SU-DHL-6 (cell line): ENCODE measurements at regions not wholly inside any gene's neighbourhood (a gene's known extent, or its start where the extent isn't known, plus 50 kb on each side); places are given as distances from the start of the nearest gene placed in this dataset.

Experiments
- CTCF ChIP-seq: fragments of 200-600 bp; sonication (generic); IDR thresholded peaks from one replicate; pipeline ENCODE4 v1.5.1; 2017; ENCODE audit warnings: antibody characterized with exemption, mild to moderate bottlenecking, low read length, moderate library complexity; ENCODE audit not compliant: insufficient read depth, poor library complexity, severe bottlenecking
- EZH2phosphoT487 ChIP-seq: fragments of 200-600 bp; sonication (generic), shearing (Covaris generic); conservative IDR thresholded peaks from 2 replicates; pipeline ENCODE4 v1.6.1; 2018; ENCODE audit warnings: mild to moderate bottlenecking, antibody characterized with exemption, low read length, moderate library complexity, mixed read lengths

GRCh38 chr7:65301007-65301406, 72.6 kb upstream of the ZNF92 start:
- TF ChIP-seq CTCF (no peak), EZH2phosphoT487 (no peak)
